DND-41 (cell line): ENCODE measurements at regions not wholly inside any gene's neighbourhood (a gene's known extent, or its start where the extent isn't known, plus 50 kb on each side); places are given as distances from the start of the nearest gene placed in this dataset.

ENCODE experiments used
- CTCF ChIP-seq: IDR thresholded peaks from 2 replicates; pipeline ENCODE4 v1.5.1; 2012; ENCODE audit warnings: borderline replicate concordance, low read length, moderate library complexity, mild to moderate bottlenecking; ENCODE audit not compliant: poor library complexity, severe bottlenecking; ENCODE audit errors: extremely low read depth
- EZH2 ChIP-seq: IDR thresholded peaks from 3 replicates; pipeline ENCODE4 v1.6.1; 2012; ENCODE audit warnings: borderline replicate concordance, low read depth, mild to moderate bottlenecking, moderate library complexity, low read length, inconsistent platforms; ENCODE audit not compliant: severe bottlenecking

GRCh38 chr21:43316156-43316845, 110.6 kb downstream of the SIK1 start:
- no peak for TF ChIP-seq CTCF
- no peak for TF ChIP-seq EZH2
